ENCODE measurements at regions not wholly inside any gene's neighbourhood (a gene's known extent, or its start where the extent isn't known, plus 50 kb on each side); places are given as distances from the start of the nearest gene placed in this dataset.

GRCh38 chr4:67036791-67037190 lies 508.5 kb downstream of the CENPC start:
- no peak for TF ChIP-seq TARDBP (IDR thresholded peaks at IDR 0.05)
- no peak for TF ChIP-seq ELF4 (IDR thresholded peaks at IDR 0.05)
- TF ChIP-seq LEF1 (IDR thresholded peaks at IDR 0.05; ENCODE audit: borderline replicate concordance) = no peak
- no peak for TF ChIP-seq FOXA1 (IDR thresholded peaks at IDR 0.05)
- TF ChIP-seq SP1 (IDR thresholded peaks at IDR 0.05) = no peak
- no peak for TF ChIP-seq NFRKB (IDR thresholded peaks at IDR 0.05)
- TF ChIP-seq L3MBTL2 (conservative IDR thresholded peaks at IDR 0.05) = no peak
- TF ChIP-seq FOXK2 (IDR thresholded peaks at IDR 0.05) = no peak
- TF ChIP-seq BHLHE40 (IDR thresholded peaks at IDR 0.05; ENCODE audit: borderline replicate concordance) = no peak
- TF ChIP-seq SUZ12 (IDR thresholded peaks at IDR 0.05) = no peak
- no peak for TF ChIP-seq FOXM1 (IDR thresholded peaks at IDR 0.05; ENCODE audit: borderline replicate concordance)
- TF ChIP-seq PKNOX1 (IDR thresholded peaks at IDR 0.05) = no peak
- no peak for TF ChIP-seq ARNT (IDR thresholded peaks at IDR 0.05)
- no peak for TF ChIP-seq HDGF (IDR thresholded peaks at IDR 0.05; ENCODE audit: borderline replicate concordance)
- no peak for TF ChIP-seq CTBP1 (IDR thresholded peaks at IDR 0.05; ENCODE audit: borderline replicate concordance)
- no peak for TF ChIP-seq ZNF384 (IDR thresholded peaks at IDR 0.05)
- ChIA-PET POLR2A (no interaction called here), CTCF (no interaction called here)

GRCh38 chr4:67035986-67036385 lies 509.3 kb downstream of the CENPC start:
- TF ChIP-seq FOXA1 (IDR thresholded peaks at IDR 0.05) = no peak
- no peak for TF ChIP-seq ARNT (IDR thresholded peaks at IDR 0.05)
- no peak for TF ChIP-seq LEF1 (IDR thresholded peaks at IDR 0.05; ENCODE audit: borderline replicate concordance)
- no peak for TF ChIP-seq ZNF384 (IDR thresholded peaks at IDR 0.05)
- no peak for TF ChIP-seq PKNOX1 (IDR thresholded peaks at IDR 0.05)
- ChIA-PET CTCF (no interaction called here), POLR2A (no interaction called here)
- DNase-seq (ENCODE audit: extremely low spot score) = no peak

More at GRCh38 chr4:67036791-67037190, 508.5 kb downstream of the CENPC start:
- no peak for DNase-seq (ENCODE audit: extremely low spot score)

GRCh38 chr4:67035501-67035900 lies 509.8 kb downstream of the CENPC start:
- CTCF ChIA-PET = no interaction called here
- POLR2A ChIA-PET = no interaction called here
- no peak for DNase-seq (ENCODE audit: extremely low spot score)
- TF ChIP-seq FOXK2 (IDR thresholded peaks at IDR 0.05) = no peak
- no peak for TF ChIP-seq BHLHE40 (IDR thresholded peaks at IDR 0.05; ENCODE audit: borderline replicate concordance)
- TF ChIP-seq HDGF (IDR thresholded peaks at IDR 0.05; ENCODE audit: borderline replicate concordance) = no peak
- TF ChIP-seq L3MBTL2 (conservative IDR thresholded peaks at IDR 0.05) = no peak
- TF ChIP-seq NFRKB (IDR thresholded peaks at IDR 0.05) = no peak
- TF ChIP-seq PKNOX1 (IDR thresholded peaks at IDR 0.05) = no peak
- no peak for TF ChIP-seq SUZ12 (IDR thresholded peaks at IDR 0.05)
- no peak for TF ChIP-seq SP1 (IDR thresholded peaks at IDR 0.05)

GRCh38 chr4:67030636-67031035 lies 514.7 kb downstream of the CENPC start:
- ChIA-PET POLR2A (no interaction called here), CTCF (no interaction called here)
- TF ChIP-seq ZNF384 (IDR thresholded peaks at IDR 0.05) (no peak), FOXA1 (IDR thresholded peaks at IDR 0.05) (no peak), FOXM1 (IDR thresholded peaks at IDR 0.05; ENCODE audit: borderline replicate concordance) (no peak), ELF4 (IDR thresholded peaks at IDR 0.05) (no peak), PKNOX1 (IDR thresholded peaks at IDR 0.05) (no peak), L3MBTL2 (conservative IDR thresholded peaks at IDR 0.05) (no peak), BHLHE40 (IDR thresholded peaks at IDR 0.05; ENCODE audit: borderline replicate concordance) (no peak), LEF1 (IDR thresholded peaks at IDR 0.05; ENCODE audit: borderline replicate concordance) (no peak), HDGF (IDR thresholded peaks at IDR 0.05; ENCODE audit: borderline replicate concordance) (no peak), CTBP1 (IDR thresholded peaks at IDR 0.05; ENCODE audit: borderline replicate concordance) (no peak), NFRKB (IDR thresholded peaks at IDR 0.05) (no peak), SUZ12 (IDR thresholded peaks at IDR 0.05) (no peak), TARDBP (IDR thresholded peaks at IDR 0.05) (no peak), ARNT (IDR thresholded peaks at IDR 0.05) (no peak), FOXK2 (IDR thresholded peaks at IDR 0.05) (no peak), SP1 (IDR thresholded peaks at IDR 0.05) (no peak)
- no peak for DNase-seq (ENCODE audit: extremely low spot score)

GRCh38 chr4:67020438-67020797 lies 524.9 kb downstream of the CENPC start:
- no peak for TF ChIP-seq HDGF (IDR thresholded peaks at IDR 0.05; ENCODE audit: borderline replicate concordance)
- TF ChIP-seq ARNT (IDR thresholded peaks at IDR 0.05) = no peak
- no peak for TF ChIP-seq SP1 (IDR thresholded peaks at IDR 0.05)
- TF ChIP-seq PKNOX1 (IDR thresholded peaks at IDR 0.05) = no peak
- TF ChIP-seq SUZ12 (IDR thresholded peaks at IDR 0.05) = no peak
- TF ChIP-seq FOXA1 (IDR thresholded peaks at IDR 0.05) = no peak
- TF ChIP-seq TARDBP (IDR thresholded peaks at IDR 0.05) = no peak
- TF ChIP-seq LEF1 (IDR thresholded peaks at IDR 0.05; ENCODE audit: borderline replicate concordance) = no peak
- no peak for TF ChIP-seq ELF4 (IDR thresholded peaks at IDR 0.05)
- TF ChIP-seq NFRKB (IDR thresholded peaks at IDR 0.05) = no peak
- no peak for TF ChIP-seq FOXK2 (IDR thresholded peaks at IDR 0.05)
- no peak for TF ChIP-seq ZNF384 (IDR thresholded peaks at IDR 0.05)
- TF ChIP-seq FOXM1 (IDR thresholded peaks at IDR 0.05; ENCODE audit: borderline replicate concordance) = no peak
- no peak for TF ChIP-seq CTBP1 (IDR thresholded peaks at IDR 0.05; ENCODE audit: borderline replicate concordance)
- ChIA-PET POLR2A (no interaction called here), CTCF (no interaction called here)
- no peak for DNase-seq (ENCODE audit: extremely low spot score)
